ENCODE measurements at regions not wholly inside any gene's neighbourhood (a gene's known extent, or its start where the extent isn't known, plus 50 kb on each side); places are given as distances from the start of the nearest gene placed in this dataset.

DNA sequence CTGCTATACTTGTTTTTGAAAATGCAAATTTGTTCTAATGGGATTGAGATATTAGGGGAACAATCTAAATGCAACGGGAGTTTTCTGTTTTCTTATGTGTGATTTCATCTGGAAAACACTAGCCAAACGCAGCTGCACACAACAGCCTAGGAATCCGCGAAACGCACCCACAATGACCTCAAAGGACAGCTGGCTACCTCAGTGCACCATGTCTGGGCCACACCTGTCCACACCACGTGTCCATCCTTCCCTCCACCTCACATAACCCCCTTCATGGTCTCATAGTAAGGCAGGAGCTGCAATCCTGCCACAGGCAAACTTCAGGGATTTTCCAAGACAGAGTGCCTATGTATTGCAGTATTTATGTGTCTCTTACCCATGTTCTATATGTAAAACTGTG, 382.5 kb upstream of the PRKCQ start:
- TF ChIP-seq EZH2 (IDR thresholded peaks at IDR 0.05) (no peak), CTCF (IDR thresholded peaks at IDR 0.05) (no peak), EZH2phosphoT487 (IDR thresholded peaks at IDR 0.05) (no peak)

Measured in neural progenitor cell (in vitro differentiated cells).